ENCODE measurements at regions not wholly inside any gene's neighbourhood (a gene's known extent, or its start where the extent isn't known, plus 50 kb on each side); places are given as distances from the start of the nearest gene placed in this dataset.

- intact Hi-C loops (cut with micrococcal nuclease), result no loop called here
- H3K9me3 ChIP-seq (ENCODE audit: control insufficient read depth in 1 of 2, low read length in 2 of 2), result no peaks in the 10 kb centered on the region
- H3K36me3 ChIP-seq (ENCODE audit: insufficient read depth, low read length), result no peaks in the 10 kb centered on the region
- no peak overlapping the region for H3K27ac Mint-ChIP-seq
- no peaks in the 10 kb centered on the region for H3K4me1 ChIP-seq (ENCODE audit: insufficient read depth, low read length)
- no peaks in the 10 kb centered on the region for H3K4me1 Mint-ChIP-seq
- ChIA-PET POLR2A (ENCODE audit: partially characterized antibody) (no interaction called here), CTCF (ENCODE audit: partially characterized antibody) (no interaction called here)
- H3K27me3 ChIP-seq (ENCODE audit: insufficient read depth, low read length), result no peaks in the 10 kb centered on the region
- no peaks in the 10 kb centered on the region for H3K27me3 Mint-ChIP-seq
- H3K4me3 ChIP-seq (ENCODE audit: low read length in 2 of 2), result no peak overlapping the region
- DNase-seq, result no peak
- peaks cover 0 to 18% (median 9%) of the 10 kb centered on the region in 8 donors for H3K9me3 Mint-ChIP-seq
- no peak overlapping the region for H3K4me3 Mint-ChIP-seq
- no peaks in the 10 kb centered on the region for H3K36me3 Mint-ChIP-seq
- no peak overlapping the region for H3K27ac ChIP-seq (ENCODE audit: low read depth, low read length)
Measured at GRCh38 chr11:80414181-80415165, 973.6 kb upstream of the TENM4 start.

DNA sequence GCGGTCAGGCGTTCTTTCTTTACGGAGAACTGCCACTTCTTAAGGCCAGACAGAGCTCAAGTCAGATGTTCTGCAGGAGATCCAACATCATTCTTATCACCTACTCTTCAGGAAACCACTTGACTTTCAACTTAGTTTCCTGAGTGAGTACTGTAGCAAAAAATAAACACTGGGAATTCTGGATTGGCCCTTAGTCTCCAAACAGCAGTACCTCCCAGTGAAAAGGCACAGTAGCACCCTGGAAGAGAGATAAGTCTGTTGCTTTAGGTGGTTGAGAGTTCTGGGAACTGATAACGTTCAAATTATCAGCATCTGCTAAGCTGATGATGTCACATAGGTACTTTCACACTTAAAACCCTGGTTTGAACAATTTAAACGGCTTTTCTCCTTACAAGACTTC, 971.8 kb upstream of the TENM4 start:
- no peak overlapping the region for H3K27ac Mint-ChIP-seq
- peaks cover 0 to 21% (median 17%) of the 10 kb centered on the region in 8 donors for H3K9me3 Mint-ChIP-seq
- no peaks in the 10 kb centered on the region for H3K36me3 Mint-ChIP-seq
- Histone ChIP-seq H3K27me3 (ENCODE audit: insufficient read depth, low read length) (no peaks in the 10 kb centered on the region), H3K36me3 (ENCODE audit: insufficient read depth, low read length) (no peaks in the 10 kb centered on the region), H3K27ac (ENCODE audit: low read depth, low read length) (no peak overlapping the region), H3K4me1 (ENCODE audit: insufficient read depth, low read length) (no peaks in the 10 kb centered on the region), H3K9me3 (ENCODE audit: control insufficient read depth in 1 of 2, low read length in 2 of 2) (no peaks in the 10 kb centered on the region), H3K4me3 (ENCODE audit: low read length in 2 of 2) (no peak overlapping the region)
- CTCF ChIA-PET (ENCODE audit: partially characterized antibody), result no interaction called here
- H3K4me1 Mint-ChIP-seq, result no peaks in the 10 kb centered on the region
- DNase-seq, result no peak
- intact Hi-C loops (cut with micrococcal nuclease), result no loop called here
- no peak overlapping the region for H3K4me3 Mint-ChIP-seq
- POLR2A ChIA-PET (ENCODE audit: partially characterized antibody), result no interaction called here
- no peaks in the 10 kb centered on the region for H3K27me3 Mint-ChIP-seq

- H3K9me3 ChIP-seq (ENCODE audit: control insufficient read depth in 1 of 2, low read length in 2 of 2), result no peaks in the 10 kb centered on the region
- Mint-ChIP-seq H3K27ac (no peak overlapping the region), H3K27me3 (no peaks in the 10 kb centered on the region), H3K9me3 (peaks cover 2 to 23% (median 7%) of the 10 kb centered on the region in 8 donors), H3K4me3 (no peak overlapping the region), H3K4me1 (no peaks in the 10 kb centered on the region), H3K36me3 (no peaks in the 10 kb centered on the region)
- DNase-seq, result no peak
- H3K4me3 ChIP-seq (ENCODE audit: low read length in 2 of 2), result no peak overlapping the region
- H3K4me1 ChIP-seq (ENCODE audit: insufficient read depth, low read length), result no peaks in the 10 kb centered on the region
- H3K36me3 ChIP-seq (ENCODE audit: insufficient read depth, low read length), result no peaks in the 10 kb centered on the region
- H3K27ac ChIP-seq (ENCODE audit: low read depth, low read length), result no peak overlapping the region
- H3K27me3 ChIP-seq (ENCODE audit: insufficient read depth, low read length), result no peaks in the 10 kb centered on the region
- ChIA-PET CTCF (ENCODE audit: partially characterized antibody) (no interaction called here), POLR2A (ENCODE audit: partially characterized antibody) (no interaction called here)
- intact Hi-C loops (cut with micrococcal nuclease), result no loop called here
Measured at GRCh38 chr11:80393210-80393609, 952.4 kb upstream of the TENM4 start.

DNA sequence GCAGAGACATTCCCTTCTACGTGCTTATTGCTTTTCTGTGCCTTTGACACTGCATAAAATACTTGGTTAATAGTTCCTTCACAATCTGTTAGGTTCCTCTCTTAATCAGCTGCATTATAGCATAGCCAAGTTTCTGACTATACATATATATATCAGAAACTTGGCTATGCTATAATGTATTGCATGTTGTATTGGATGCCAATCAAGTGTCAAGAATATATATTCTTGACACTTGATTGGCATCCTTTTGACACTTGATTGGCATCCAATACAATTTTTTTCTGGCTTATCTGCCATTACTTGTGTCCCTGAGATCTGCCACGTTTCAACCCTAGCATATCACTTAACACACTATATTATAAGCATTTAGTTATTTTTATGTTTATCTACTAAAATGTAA, 949.7 kb upstream of the TENM4 start:
- CTCF ChIA-PET (ENCODE audit: partially characterized antibody), result no interaction called here
- Mint-ChIP-seq H3K27me3 (no peaks in the 10 kb centered on the region), H3K27ac (no peak overlapping the region), H3K36me3 (no peaks in the 10 kb centered on the region), H3K4me3 (no peak overlapping the region), H3K4me1 (no peaks in the 10 kb centered on the region), H3K9me3 (peaks cover 2 to 26% (median 11%) of the 10 kb centered on the region in 8 donors)
- Histone ChIP-seq H3K27ac (ENCODE audit: low read depth, low read length) (no peak overlapping the region), H3K27me3 (ENCODE audit: insufficient read depth, low read length) (no peaks in the 10 kb centered on the region), H3K36me3 (ENCODE audit: insufficient read depth, low read length) (no peaks in the 10 kb centered on the region), H3K4me1 (ENCODE audit: insufficient read depth, low read length) (no peaks in the 10 kb centered on the region), H3K4me3 (ENCODE audit: low read length in 2 of 2) (no peak overlapping the region), H3K9me3 (ENCODE audit: control insufficient read depth in 1 of 2, low read length in 2 of 2) (no peaks in the 10 kb centered on the region)
- DNase-seq, result no peak
- intact Hi-C loops (cut with micrococcal nuclease), result no loop called here
- POLR2A ChIA-PET (ENCODE audit: partially characterized antibody), result no interaction called here

DNA sequence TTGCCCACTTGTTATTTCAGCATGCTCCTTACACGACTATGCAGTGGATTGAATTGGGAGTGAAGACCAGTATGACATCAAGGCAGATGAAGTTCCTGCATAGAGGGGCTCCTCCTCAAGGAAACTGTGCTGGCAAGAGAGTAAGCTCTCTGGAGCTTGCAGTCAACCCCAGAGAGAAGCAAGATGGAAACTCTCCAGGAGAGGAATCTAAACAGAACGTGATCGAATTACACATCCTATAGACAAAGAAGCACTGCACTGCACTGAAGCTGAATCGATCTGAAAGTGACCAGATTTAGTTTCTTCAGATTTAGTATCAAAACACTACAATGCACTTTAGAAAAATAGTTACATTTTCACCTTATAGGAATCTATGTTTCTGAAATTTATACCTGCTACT, 947.7 kb upstream of the TENM4 start:
- Mint-ChIP-seq H3K27ac (no peak overlapping the region), H3K36me3 (no peaks in the 10 kb centered on the region), H3K4me3 (no peak overlapping the region), H3K27me3 (no peaks in the 10 kb centered on the region), H3K9me3 (peaks cover 2 to 28% (median 12%) of the 10 kb centered on the region in 8 donors), H3K4me1 (no peaks in the 10 kb centered on the region)
- Histone ChIP-seq H3K27ac (ENCODE audit: low read depth, low read length) (no peak overlapping the region), H3K4me1 (ENCODE audit: insufficient read depth, low read length) (no peaks in the 10 kb centered on the region), H3K4me3 (ENCODE audit: low read length in 2 of 2) (no peak overlapping the region), H3K9me3 (ENCODE audit: control insufficient read depth in 1 of 2, low read length in 2 of 2) (no peaks in the 10 kb centered on the region), H3K36me3 (ENCODE audit: insufficient read depth, low read length) (no peaks in the 10 kb centered on the region), H3K27me3 (ENCODE audit: insufficient read depth, low read length) (no peaks in the 10 kb centered on the region)
- DNase-seq, result no peak
- intact Hi-C loops (cut with micrococcal nuclease), result no loop called here
- CTCF ChIA-PET (ENCODE audit: partially characterized antibody), result no interaction called here
- POLR2A ChIA-PET (ENCODE audit: partially characterized antibody), result no interaction called here

DNA sequence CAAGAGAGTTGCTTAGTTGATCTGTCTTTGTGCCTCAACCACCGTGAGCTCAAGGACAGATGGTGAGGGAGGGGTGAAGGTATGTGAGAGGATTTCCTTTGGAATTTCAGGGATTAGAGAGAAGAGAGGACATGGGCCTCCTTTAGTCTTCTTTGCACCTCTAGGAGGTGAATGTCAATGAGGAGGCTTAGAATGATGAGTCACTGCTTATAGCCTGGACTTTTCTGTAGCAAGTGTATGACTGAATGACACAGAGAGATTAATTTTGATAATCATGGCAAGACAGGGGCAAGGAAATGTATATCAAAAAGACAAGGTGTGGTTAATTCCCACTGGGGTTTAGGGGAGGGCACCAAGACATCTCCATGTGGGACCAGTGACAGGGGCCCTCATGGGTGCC, 947.3 kb upstream of the TENM4 start:
- Histone ChIP-seq H3K9me3 (ENCODE audit: control insufficient read depth in 1 of 2, low read length in 2 of 2) (no peaks in the 10 kb centered on the region), H3K4me1 (ENCODE audit: insufficient read depth, low read length) (no peaks in the 10 kb centered on the region), H3K36me3 (ENCODE audit: insufficient read depth, low read length) (no peaks in the 10 kb centered on the region), H3K27me3 (ENCODE audit: insufficient read depth, low read length) (no peaks in the 10 kb centered on the region), H3K4me3 (ENCODE audit: low read length in 2 of 2) (no peak overlapping the region), H3K27ac (ENCODE audit: low read depth, low read length) (no peak overlapping the region)
- Mint-ChIP-seq H3K4me1 (no peaks in the 10 kb centered on the region), H3K27me3 (no peaks in the 10 kb centered on the region), H3K36me3 (no peaks in the 10 kb centered on the region), H3K4me3 (no peak overlapping the region), H3K27ac (no peak overlapping the region), H3K9me3 (peaks cover 2 to 26% (median 11%) of the 10 kb centered on the region in 8 donors)
- DNase-seq, result no peak
- intact Hi-C loops (cut with micrococcal nuclease), result no loop called here
- POLR2A ChIA-PET (ENCODE audit: partially characterized antibody), result no interaction called here
- CTCF ChIA-PET (ENCODE audit: partially characterized antibody), result no interaction called here

GRCh38 chr11:80383655-80384054, 942.8 kb upstream of the TENM4 start:
- no peaks in the 10 kb centered on the region for H3K27me3 ChIP-seq (ENCODE audit: insufficient read depth, low read length)
- H3K4me3 Mint-ChIP-seq, result no peak overlapping the region
- intact Hi-C loops (cut with micrococcal nuclease), result no loop called here
- no peak overlapping the region for H3K4me3 ChIP-seq (ENCODE audit: low read length in 2 of 2)
- no peaks in the 10 kb centered on the region for H3K36me3 Mint-ChIP-seq
- no peak for DNase-seq
- peaks cover 0 to 26% (median 14%) of the 10 kb centered on the region in 8 donors for H3K9me3 Mint-ChIP-seq
- CTCF ChIA-PET (ENCODE audit: partially characterized antibody), result no interaction called here
- no peaks in the 10 kb centered on the region for H3K9me3 ChIP-seq (ENCODE audit: control insufficient read depth in 1 of 2, low read length in 2 of 2)
- H3K36me3 ChIP-seq (ENCODE audit: insufficient read depth, low read length), result no peaks in the 10 kb centered on the region
- H3K27ac ChIP-seq (ENCODE audit: low read depth, low read length), result no peak overlapping the region
- H3K4me1 ChIP-seq (ENCODE audit: insufficient read depth, low read length), result no peaks in the 10 kb centered on the region
- POLR2A ChIA-PET (ENCODE audit: partially characterized antibody), result no interaction called here
- H3K27ac Mint-ChIP-seq, result no peak overlapping the region
- no peaks in the 10 kb centered on the region for H3K4me1 Mint-ChIP-seq
- H3K27me3 Mint-ChIP-seq, result no peaks in the 10 kb centered on the region

Measured in CD4-positive, alpha-beta memory T cell (primary cell).